SK-N-SH treated with all-trans-retinoic acid at 6 μM for 48 hours (cell line): ENCODE measurements at regions not wholly inside any gene's neighbourhood (a gene's known extent, or its start where the extent isn't known, plus 50 kb on each side); places are given as distances from the start of the nearest gene placed in this dataset.

ENCODE experiments used
- BACH2 ChIP-seq: fragments of 250-450 bp; sonication (Bioruptor Pico); IDR thresholded peaks from 2 replicates; pipeline ENCODE4 v1.9.0; 2021; ENCODE audit warnings: mild to moderate bottlenecking, borderline replicate concordance
- CSDC2 ChIP-seq: fragments of 250-450 bp; sonication (Bioruptor Pico); IDR thresholded peaks from 2 replicates; pipeline ENCODE4 v1.5.0; 2020; ENCODE audit warnings: mild to moderate bottlenecking, moderate library complexity
- ESRRG ChIP-seq: fragments of 250-450 bp; sonication (Bioruptor Pico); IDR thresholded peaks from 2 replicates; pipeline ENCODE4 v1.6.1; 2021; ENCODE audit warnings: mild to moderate bottlenecking
- PATZ1 ChIP-seq: fragments of 250-450 bp; sonication (Bioruptor Pico); IDR thresholded peaks from 2 replicates; pipeline ENCODE4 v1.8.0; 2020; ENCODE audit warnings: mild to moderate bottlenecking, moderate library complexity, borderline replicate concordance
- PPARA ChIP-seq: fragments of 250-450 bp; sonication (Bioruptor Pico); IDR thresholded peaks from 2 replicates; pipeline ENCODE4 v1.5.0; 2020; ENCODE audit warnings: mild to moderate bottlenecking, borderline replicate concordance
- RARB ChIP-seq: fragments of 250-450 bp; sonication (Bioruptor Pico); IDR thresholded peaks from 2 replicates; pipeline ENCODE4 v1.8.0; 2021; ENCODE audit warnings: mild to moderate bottlenecking, moderate library complexity
- TCF4 ChIP-seq: fragments of 250-450 bp; sonication (Bioruptor Pico); IDR thresholded peaks from 2 replicates; pipeline ENCODE4 v1.8.0; 2021; ENCODE audit warnings: mild to moderate bottlenecking, moderate library complexity, borderline replicate concordance
- TOX ChIP-seq: fragments of 250-450 bp; sonication (Bioruptor Pico); IDR thresholded peaks from 2 replicates; pipeline ENCODE4 v1.8.0; 2021; ENCODE audit warnings: mild to moderate bottlenecking, moderate library complexity, borderline replicate concordance
- ZFP3 ChIP-seq: fragments of 250-450 bp; sonication (Bioruptor Pico); IDR thresholded peaks from 2 replicates; pipeline ENCODE4 v1.5.0; 2020; ENCODE audit warnings: mild to moderate bottlenecking, moderate library complexity
- ZFP30 ChIP-seq: fragments of 450-650 bp; formaldehyde crosslinking; IDR thresholded peaks from 2 replicates; pipeline ENCODE4 v1.5.0; 2022; ENCODE audit warnings: mild to moderate bottlenecking, moderate library complexity
- ZNF565 ChIP-seq: fragments of 450-650 bp; formaldehyde crosslinking; conservative IDR thresholded peaks from 2 replicates; pipeline ENCODE4 v1.5.0; 2020; ENCODE audit warnings: low read depth, mild to moderate bottlenecking, moderate library complexity
- TF ChIP-seq, protein P1 (sequence below): fragments of 250-450 bp; sonication (Bioruptor Pico); IDR thresholded peaks from 2 replicates; pipeline ENCODE4 v1.5.1; 2020; ENCODE audit warnings: low read depth, mild to moderate bottlenecking, moderate library complexity

DNA sequence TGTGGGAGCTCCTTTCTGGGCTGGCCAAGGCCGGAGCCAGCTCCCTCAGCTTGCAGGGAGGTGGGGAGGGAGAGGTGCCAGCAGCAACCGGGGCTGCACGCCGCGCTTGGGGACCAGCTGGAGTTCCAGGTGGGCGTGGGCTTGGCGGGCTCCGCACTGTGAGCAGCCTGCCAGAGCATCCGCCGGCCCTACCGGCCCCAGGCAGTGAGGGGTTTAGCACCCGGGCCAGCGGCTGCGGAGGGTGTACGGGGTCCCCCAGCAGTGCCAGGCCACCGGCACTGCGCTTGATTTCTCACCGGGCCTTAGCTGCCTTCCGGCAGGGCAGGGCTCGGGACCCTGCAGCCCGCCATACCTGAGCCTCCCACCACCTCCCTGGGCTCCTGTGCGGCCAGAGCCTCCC lies 651.0 kb upstream of the ARPP21 start:
- no peak for TF ChIP-seq TOX (CRISPR knock-in tag)
- TF ChIP-seq TCF4 (CRISPR knock-in tag), result no peak
- TF ChIP-seq ZFP30, result no peak
- TF ChIP-seq PATZ1 (CRISPR knock-in tag), result no peak
- TF ChIP-seq RARB (CRISPR knock-in tag), result no peak
- TF ChIP-seq, protein P1, sequence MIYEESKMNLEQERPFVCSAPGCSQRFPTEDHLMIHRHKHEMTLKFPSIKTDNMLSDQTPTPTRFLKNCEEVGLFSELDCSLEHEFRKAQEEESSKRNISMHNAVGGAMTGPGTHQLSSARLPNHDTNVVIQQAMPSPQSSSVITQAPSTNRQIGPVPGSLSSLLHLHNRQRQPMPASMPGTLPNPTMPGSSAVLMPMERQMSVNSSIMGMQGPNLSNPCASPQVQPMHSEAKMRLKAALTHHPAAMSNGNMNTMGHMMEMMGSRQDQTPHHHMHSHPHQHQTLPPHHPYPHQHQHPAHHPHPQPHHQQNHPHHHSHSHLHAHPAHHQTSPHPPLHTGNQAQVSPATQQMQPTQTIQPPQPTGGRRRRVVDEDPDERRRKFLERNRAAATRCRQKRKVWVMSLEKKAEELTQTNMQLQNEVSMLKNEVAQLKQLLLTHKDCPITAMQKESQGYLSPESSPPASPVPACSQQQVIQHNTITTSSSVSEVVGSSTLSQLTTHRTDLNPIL (CRISPR knock-in tag), result no peak
- no peak for TF ChIP-seq ESRRG (CRISPR knock-in tag)
- TF ChIP-seq CSDC2 (CRISPR knock-in tag), result no peak
- no peak for TF ChIP-seq BACH2 (CRISPR knock-in tag)
- TF ChIP-seq ZNF565 (CRISPR knock-in tag), result no peak
- no peak for TF ChIP-seq PPARA (CRISPR knock-in tag)
- no peak for TF ChIP-seq ZFP3 (CRISPR knock-in tag)
